ENCODE measurements at regions not wholly inside any gene's neighbourhood (a gene's known extent, or its start where the extent isn't known, plus 50 kb on each side); places are given as distances from the start of the nearest gene placed in this dataset.

DNA sequence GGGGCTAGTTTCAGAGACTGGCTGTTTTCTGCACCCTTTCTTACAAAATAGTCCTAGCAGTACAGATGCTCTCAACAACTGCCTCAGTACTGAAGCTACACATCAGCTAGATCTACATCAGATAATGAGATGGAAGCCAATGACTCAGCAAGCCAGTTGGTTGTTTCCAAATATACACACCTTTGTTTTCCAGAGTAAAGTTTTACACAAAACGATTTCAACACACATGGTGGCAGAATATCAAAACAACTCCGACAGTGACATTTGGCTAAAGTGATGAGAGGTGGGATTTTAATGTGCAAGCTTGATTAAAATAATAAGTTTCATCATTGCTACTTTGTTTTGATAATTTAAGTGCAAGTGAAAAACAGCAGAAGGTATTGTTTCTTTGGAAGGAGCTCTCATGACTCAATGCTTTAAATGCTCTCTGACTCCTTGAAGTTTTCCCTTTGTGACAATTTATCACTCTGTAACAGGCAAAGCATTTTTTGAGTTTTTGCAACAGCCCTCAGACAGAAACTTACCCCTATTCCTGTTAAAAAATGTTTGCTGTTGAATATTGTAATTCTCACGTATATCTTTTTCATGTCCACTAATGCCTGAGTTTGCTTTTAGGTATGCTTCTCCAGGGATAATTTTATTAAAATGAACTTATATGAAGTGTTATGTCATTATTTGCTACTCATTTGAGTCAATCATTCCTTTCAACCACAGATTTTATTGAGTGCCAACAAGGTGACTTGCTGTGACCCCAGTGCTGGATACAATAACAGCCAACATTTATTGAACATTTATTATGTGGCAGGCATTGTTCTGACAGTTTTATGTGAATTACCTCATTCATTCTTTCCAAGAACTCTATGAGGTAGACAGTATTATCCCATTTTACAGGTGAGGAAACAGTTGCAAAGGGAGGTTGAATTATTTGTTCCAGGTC, 882.0 kb downstream of the TFAP2A start:
- no TSS peak for BruUV-seq (replicated peaks)
- in situ Hi-C loops (cut with HindIII; ENCODE audit: extremely low pct_ligation_motif_present, low pct_unique_long_range_greater_than_20kb) = loop anchor here (25.0 kb wide), 1 partner anchor 904 kb away; no protein-coding TSS in a partner anchor
- Histone ChIP-seq H3K36me3 (replicated peaks in 1 of 2; ENCODE audit: control insufficient read depth in 1 of 2, insufficient read depth in 2 of 2, low read length in 2 of 2) (no peaks in the 10 kb centered on the region), H3K9me3 (ENCODE audit: low read length) (peaks cover 8% of the 10 kb centered on the region; the same call in 1 of the 2 replicates), H3K4me3 (replicated peaks in 1 of 3; ENCODE audit: insufficient read depth in 1 of 3, low read depth in 2 of 3, low read length in 3 of 3) (no peak overlapping the region), H3K27ac (ENCODE audit: extremely low read length, insufficient read depth, low read length) (no peak overlapping the region), H3K27me3 (ENCODE audit: control insufficient read depth in 1 of 2, insufficient read depth in 2 of 2, low read length in 2 of 2) (no peaks in the 10 kb centered on the region), H3K9ac (ENCODE audit: insufficient read depth, low read depth, low read length) (no peak overlapping the region), H4K20me1 (ENCODE audit: insufficient read depth, low read length) (no peaks in the 10 kb centered on the region), H3K79me2 (ENCODE audit: insufficient read depth, low read length) (no peaks in the 10 kb centered on the region), H3K4me1 (ENCODE audit: insufficient read depth, low read length) (no peaks in the 10 kb centered on the region), H3K4me2 (ENCODE audit: low read depth, low read length) (no peak overlapping the region), H2AFZ (ENCODE audit: low read length) (no peak overlapping the region)
- WGBS (ENCODE audit: low lambda C conversion rate) = 0% methylated on average over 3 of the region's 3 CpGs
- intact Hi-C loops (cut with micrococcal nuclease; ENCODE audit: unreplicated experiment) = no loop called here
- no peak for ATAC-seq
- no peak for FAIRE-seq
- CTCF ChIA-PET (ENCODE audit: low intra/inter-chr PET ratio, low total read pairs) = no interaction called here
- POLR2A ChIA-PET = no interaction called here
- no peak for DNase-seq (ENCODE audit: low spot score)
- no peak for TF ChIP-seq HDAC1 (CRISPR knock-in tag; IDR thresholded peaks at IDR 0.05)
- TF ChIP-seq, protein P1, sequence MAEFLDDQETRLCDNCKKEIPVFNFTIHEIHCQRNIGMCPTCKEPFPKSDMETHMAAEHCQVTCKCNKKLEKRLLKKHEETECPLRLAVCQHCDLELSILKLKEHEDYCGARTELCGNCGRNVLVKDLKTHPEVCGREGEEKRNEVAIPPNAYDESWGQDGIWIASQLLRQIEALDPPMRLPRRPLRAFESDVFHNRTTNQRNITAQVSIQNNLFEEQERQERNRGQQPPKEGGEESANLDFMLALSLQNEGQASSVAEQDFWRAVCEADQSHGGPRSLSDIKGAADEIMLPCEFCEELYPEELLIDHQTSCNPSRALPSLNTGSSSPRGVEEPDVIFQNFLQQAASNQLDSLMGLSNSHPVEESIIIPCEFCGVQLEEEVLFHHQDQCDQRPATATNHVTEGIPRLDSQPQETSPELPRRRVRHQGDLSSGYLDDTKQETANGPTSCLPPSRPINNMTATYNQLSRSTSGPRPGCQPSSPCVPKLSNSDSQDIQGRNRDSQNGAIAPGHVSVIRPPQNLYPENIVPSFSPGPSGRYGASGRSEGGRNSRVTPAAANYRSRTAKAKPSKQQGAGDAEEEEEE (CRISPR knock-in tag; IDR thresholded peaks at IDR 0.05; ENCODE audit: borderline replicate concordance) = no peak
- TF ChIP-seq KDM5A (IDR thresholded peaks at IDR 0.05; ENCODE audit: borderline replicate concordance, low read length) = no peak
- TF ChIP-seq ZNF274 (CRISPR knock-in tag; IDR thresholded peaks at IDR 0.05) = no peak
- TF ChIP-seq, protein P2, sequence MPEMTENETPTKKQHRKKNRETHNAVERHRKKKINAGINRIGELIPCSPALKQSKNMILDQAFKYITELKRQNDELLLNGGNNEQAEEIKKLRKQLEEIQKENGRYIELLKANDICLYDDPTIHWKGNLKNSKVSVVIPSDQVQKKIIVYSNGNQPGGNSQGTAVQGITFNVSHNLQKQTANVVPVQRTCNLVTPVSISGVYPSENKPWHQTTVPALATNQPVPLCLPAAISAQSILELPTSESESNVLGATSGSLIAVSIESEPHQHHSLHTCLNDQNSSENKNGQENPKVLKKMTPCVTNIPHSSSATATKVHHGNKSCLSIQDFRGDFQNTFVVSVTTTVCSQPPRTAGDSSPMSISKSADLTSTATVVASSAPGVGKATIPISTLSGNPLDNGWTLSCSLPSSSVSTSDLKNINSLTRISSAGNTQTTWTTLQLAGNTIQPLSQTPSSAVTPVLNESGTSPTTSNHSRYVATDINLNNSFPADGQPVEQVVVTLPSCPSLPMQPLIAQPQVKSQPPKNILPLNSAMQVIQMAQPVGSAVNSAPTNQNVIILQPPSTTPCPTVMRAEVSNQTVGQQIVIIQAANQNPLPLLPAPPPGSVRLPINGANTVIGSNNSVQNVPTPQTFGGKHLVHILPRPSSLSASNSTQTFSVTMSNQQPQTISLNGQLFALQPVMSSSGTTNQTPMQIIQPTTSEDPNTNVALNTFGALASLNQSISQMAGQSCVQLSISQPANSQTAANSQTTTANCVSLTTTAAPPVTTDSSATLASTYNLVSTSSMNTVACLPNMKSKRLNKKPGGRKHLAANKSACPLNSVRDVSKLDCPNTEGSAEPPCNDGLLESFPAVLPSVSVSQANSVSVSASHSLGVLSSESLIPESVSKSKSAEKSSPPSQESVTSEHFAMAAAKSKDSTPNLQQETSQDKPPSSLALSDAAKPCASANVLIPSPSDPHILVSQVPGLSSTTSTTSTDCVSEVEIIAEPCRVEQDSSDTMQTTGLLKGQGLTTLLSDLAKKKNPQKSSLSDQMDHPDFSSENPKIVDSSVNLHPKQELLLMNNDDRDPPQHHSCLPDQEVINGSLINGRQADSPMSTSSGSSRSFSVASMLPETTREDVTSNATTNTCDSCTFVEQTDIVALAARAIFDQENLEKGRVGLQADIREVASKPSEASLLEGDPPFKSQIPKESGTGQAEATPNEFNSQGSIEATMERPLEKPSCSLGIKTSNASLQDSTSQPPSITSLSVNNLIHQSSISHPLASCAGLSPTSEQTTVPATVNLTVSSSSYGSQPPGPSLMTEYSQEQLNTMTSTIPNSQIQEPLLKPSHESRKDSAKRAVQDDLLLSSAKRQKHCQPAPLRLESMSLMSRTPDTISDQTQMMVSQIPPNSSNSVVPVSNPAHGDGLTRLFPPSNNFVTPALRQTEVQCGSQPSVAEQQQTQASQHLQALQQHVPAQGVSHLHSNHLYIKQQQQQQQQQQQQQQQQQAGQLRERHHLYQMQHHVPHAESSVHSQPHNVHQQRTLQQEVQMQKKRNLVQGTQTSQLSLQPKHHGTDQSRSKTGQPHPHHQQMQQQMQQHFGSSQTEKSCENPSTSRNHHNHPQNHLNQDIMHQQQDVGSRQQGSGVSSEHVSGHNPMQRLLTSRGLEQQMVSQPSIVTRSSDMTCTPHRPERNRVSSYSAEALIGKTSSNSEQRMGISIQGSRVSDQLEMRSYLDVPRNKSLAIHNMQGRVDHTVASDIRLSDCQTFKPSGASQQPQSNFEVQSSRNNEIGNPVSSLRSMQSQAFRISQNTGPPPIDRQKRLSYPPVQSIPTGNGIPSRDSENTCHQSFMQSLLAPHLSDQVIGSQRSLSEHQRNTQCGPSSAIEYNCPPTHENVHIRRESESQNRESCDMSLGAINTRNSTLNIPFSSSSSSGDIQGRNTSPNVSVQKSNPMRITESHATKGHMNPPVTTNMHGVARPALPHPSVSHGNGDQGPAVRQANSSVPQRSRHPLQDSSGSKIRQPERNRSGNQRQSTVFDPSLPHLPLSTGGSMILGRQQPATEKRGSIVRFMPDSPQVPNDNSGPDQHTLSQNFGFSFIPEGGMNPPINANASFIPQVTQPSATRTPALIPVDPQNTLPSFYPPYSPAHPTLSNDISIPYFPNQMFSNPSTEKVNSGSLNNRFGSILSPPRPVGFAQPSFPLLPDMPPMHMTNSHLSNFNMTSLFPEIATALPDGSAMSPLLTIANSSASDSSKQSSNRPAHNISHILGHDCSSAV (CRISPR knock-in tag; IDR thresholded peaks at IDR 0.05; ENCODE audit: borderline replicate concordance) = no peak
- no peak for TF ChIP-seq ZNF704 (CRISPR knock-in tag; IDR thresholded peaks at IDR 0.05; ENCODE audit: borderline replicate concordance)
- no peak for TF ChIP-seq FOXC1 (CRISPR knock-in tag; IDR thresholded peaks at IDR 0.05; ENCODE audit: borderline replicate concordance)
- no peak for TF ChIP-seq JDP2 (CRISPR knock-in tag; IDR thresholded peaks at IDR 0.05; ENCODE audit: borderline replicate concordance)
- TF ChIP-seq MYPOP (CRISPR knock-in tag; IDR thresholded peaks at IDR 0.05) = no peak
- TF ChIP-seq ZNF788 (CRISPR knock-in tag; IDR thresholded peaks at IDR 0.05; ENCODE audit: borderline replicate concordance) = no peak

All from HepG2 (cell line).